ENCODE measurements at regions not wholly inside any gene's neighbourhood (a gene's known extent, or its start where the extent isn't known, plus 50 kb on each side); places are given as distances from the start of the nearest gene placed in this dataset.

DNA sequence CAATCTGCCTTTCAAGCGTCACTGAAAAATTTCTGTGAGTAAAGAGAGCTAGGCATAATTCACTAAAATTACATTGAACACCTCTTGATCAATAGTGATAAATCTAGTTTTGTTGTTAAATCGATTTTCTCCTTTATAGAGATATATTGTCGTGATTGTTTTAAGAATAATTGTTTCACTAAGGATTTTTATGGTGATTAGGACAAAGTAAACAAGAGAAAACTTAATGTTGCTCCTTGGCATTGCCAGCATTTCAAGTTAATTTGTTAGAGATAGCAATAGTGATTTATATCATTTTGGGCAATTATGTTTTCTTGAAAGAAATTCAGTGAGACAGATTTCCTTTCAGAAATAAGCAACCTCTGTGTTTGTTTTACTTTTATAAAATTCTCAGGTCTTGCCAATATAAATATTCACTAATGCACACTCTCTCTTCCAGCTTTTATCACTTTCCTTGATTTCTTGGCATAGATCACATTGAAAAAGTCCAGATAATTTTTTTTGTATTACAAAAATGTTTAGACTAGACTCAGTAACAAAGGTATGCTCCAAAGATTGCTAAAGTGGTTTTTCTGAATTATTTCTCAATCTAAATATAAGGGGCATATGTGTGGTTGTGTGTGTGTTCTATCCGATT lies 538.7 kb downstream of the TFEC start:
- no peak overlapping the region for H2BK120ac ChIP-seq (ENCODE audit: low read depth, low read length)

More for the DNA sequence above, 538.7 kb downstream of the TFEC start:
- POLR2A ChIA-PET (ENCODE audit: unreplicated experiment) = no interaction called here
- no peak overlapping the region for H4K8ac ChIP-seq (ENCODE audit: low read depth in 2 of 2, low read length in 2 of 2)
- CTCF ChIA-PET = no interaction called here
- H3K36me3 ChIP-seq (ENCODE audit: control insufficient read depth, insufficient read depth, low read length) = no peaks in the 10 kb centered on the region
- no peak overlapping the region for H4K91ac ChIP-seq (ENCODE audit: insufficient read depth, low read depth, low read length)
- H3K4ac ChIP-seq (ENCODE audit: low read depth, low read length) = no peak overlapping the region
- H4K5ac ChIP-seq (ENCODE audit: low read depth, low read length) = no peak overlapping the region
- DNase-seq (no peak), ATAC-seq (ENCODE audit: low read depth) (no peak)
- no peak overlapping the region for H2AK5ac ChIP-seq (ENCODE audit: low read depth, low read length)
- no peak overlapping the region for H2AK9ac ChIP-seq (replicated peaks; ENCODE audit: low read depth, low read length, poor library complexity)
- WGBS, 2 experiments (ENCODE audit: extremely low coverage in 2 of 2, insufficient read length in 1 of 2) = 100% methylated on average over 1 of the region's 4 CpGs; no CpG with 5 or more reads in 1 of the 2 experiments
- intact Hi-C loops (cut with micrococcal nuclease) (no loop called here), in situ Hi-C loops (cut with MboI; ENCODE audit: low sequenced_read_pairs) (no loop called here), dilution Hi-C loops (cut with HindIII; ENCODE audit: low sequenced_read_pairs, unreplicated experiment) (no loop called here)
- no peaks in the 10 kb centered on the region for H3K27me3 ChIP-seq (ENCODE audit: control insufficient read depth, insufficient read depth, low read length)
- no peak overlapping the region for H3K14ac ChIP-seq (replicated peaks; ENCODE audit: low read depth, low read length)
- no peak overlapping the region for H2BK15ac ChIP-seq (ENCODE audit: low read depth, low read length)
- no peak overlapping the region for H3K4me2 ChIP-seq (ENCODE audit: low read depth, low read length)
- H3K9ac ChIP-seq (ENCODE audit: low read depth, low read length) = no peak overlapping the region
- no peak overlapping the region for H2AFZ ChIP-seq (replicated peaks; ENCODE audit: low read length, poor library complexity)
- no peak overlapping the region for H2BK5ac ChIP-seq (ENCODE audit: low read depth, low read length, poor library complexity, severe bottlenecking)
- H3K18ac ChIP-seq (ENCODE audit: low read depth, low read length) = no peak overlapping the region
- no TSS peak for BruUV-seq (replicated peaks)
- no peaks in the 10 kb centered on the region for H3K9me1 ChIP-seq (ENCODE audit: insufficient read depth, low read length)
- H4K20me1 ChIP-seq (ENCODE audit: insufficient read depth, low read length) = no peaks in the 10 kb centered on the region
- TF ChIP-seq MAZ (IDR thresholded peaks at IDR 0.05; ENCODE audit: borderline replicate concordance, low read depth, low read length) (no peak), RFX5 (IDR thresholded peaks at IDR 0.05; ENCODE audit: low read depth, low read length) (no peak), FOS (IDR thresholded peaks at IDR 0.05; ENCODE audit: low read depth, low read length) (no peak), POLR2A (IDR thresholded peaks at IDR 0.05; ENCODE audit: low read depth, low read length) (no peak), RCOR1 (IDR thresholded peaks at IDR 0.05; ENCODE audit: insufficient replicate concordance, low read length) (no peak), RAD21 (IDR thresholded peaks at IDR 0.05; ENCODE audit: low read length) (no peak), NFE2L2 (IDR thresholded peaks at IDR 0.05; ENCODE audit: low read depth, low read length) (no peak), SMC3 (IDR thresholded peaks at IDR 0.05; ENCODE audit: low read depth, low read length) (no peak), USF2 (IDR thresholded peaks at IDR 0.05; ENCODE audit: low read depth, low read length) (no peak), CEBPB (IDR thresholded peaks at IDR 0.05; ENCODE audit: low read depth, low read length) (no peak), MXI1 (IDR thresholded peaks at IDR 0.05; ENCODE audit: borderline replicate concordance, low read depth, low read length) (no peak), ELK1 (IDR thresholded peaks at IDR 0.05; ENCODE audit: borderline replicate concordance, low read depth, low read length) (no peak), MAFK (IDR thresholded peaks at IDR 0.05; ENCODE audit: low read depth, low read length) (no peak), BHLHE40 (IDR thresholded peaks at IDR 0.05; ENCODE audit: low read depth, low read length) (no peak), CHD1 (IDR thresholded peaks at IDR 0.05; ENCODE audit: low read depth, low read length) (no peak)
- TF ChIP-seq, protein P1, sequence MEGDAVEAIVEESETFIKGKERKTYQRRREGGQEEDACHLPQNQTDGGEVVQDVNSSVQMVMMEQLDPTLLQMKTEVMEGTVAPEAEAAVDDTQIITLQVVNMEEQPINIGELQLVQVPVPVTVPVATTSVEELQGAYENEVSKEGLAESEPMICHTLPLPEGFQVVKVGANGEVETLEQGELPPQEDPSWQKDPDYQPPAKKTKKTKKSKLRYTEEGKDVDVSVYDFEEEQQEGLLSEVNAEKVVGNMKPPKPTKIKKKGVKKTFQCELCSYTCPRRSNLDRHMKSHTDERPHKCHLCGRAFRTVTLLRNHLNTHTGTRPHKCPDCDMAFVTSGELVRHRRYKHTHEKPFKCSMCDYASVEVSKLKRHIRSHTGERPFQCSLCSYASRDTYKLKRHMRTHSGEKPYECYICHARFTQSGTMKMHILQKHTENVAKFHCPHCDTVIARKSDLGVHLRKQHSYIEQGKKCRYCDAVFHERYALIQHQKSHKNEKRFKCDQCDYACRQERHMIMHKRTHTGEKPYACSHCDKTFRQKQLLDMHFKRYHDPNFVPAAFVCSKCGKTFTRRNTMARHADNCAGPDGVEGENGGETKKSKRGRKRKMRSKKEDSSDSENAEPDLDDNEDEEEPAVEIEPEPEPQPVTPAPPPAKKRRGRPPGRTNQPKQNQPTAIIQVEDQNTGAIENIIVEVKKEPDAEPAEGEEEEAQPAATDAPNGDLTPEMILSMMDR (conservative IDR thresholded peaks at IDR 0.05; ENCODE audit: low read depth, low read length) = no peak
- no peak overlapping the region for H3K56ac ChIP-seq (ENCODE audit: extremely low read depth, insufficient read depth, low read length)
- H3K27ac ChIP-seq (ENCODE audit: insufficient read depth, low read length) = no peak overlapping the region
- no peaks in the 10 kb centered on the region for H3K9me3 ChIP-seq (ENCODE audit: control insufficient read depth, insufficient read depth, low read length)
- no peaks in the 10 kb centered on the region for H3K79me1 ChIP-seq (ENCODE audit: low read depth in 1 of 2, low read length in 2 of 2)
- H3K23ac ChIP-seq (ENCODE audit: low read depth, low read length) = no peak overlapping the region
- no peak overlapping the region for H2BK20ac ChIP-seq (ENCODE audit: low read depth, low read length)
- no peak overlapping the region for H3K4me3 ChIP-seq (ENCODE audit: insufficient read depth, low read depth, low read length)
- peaks cover 3% of the 10 kb centered on the region for H3K4me1 ChIP-seq (ENCODE audit: control insufficient read depth, insufficient read depth, low read length)
